Fibroblast of skin of left biceps (primary cell): ENCODE measurements at regions not wholly inside any gene's neighbourhood (a gene's known extent, or its start where the extent isn't known, plus 50 kb on each side); places are given as distances from the start of the nearest gene placed in this dataset.
A peak's percentile ranks its signal among the peaks of the same experiment; 100 is the strongest.
"Not testable (repeated sequence)": the region's sequence is repeated elsewhere in the genome, so short reads cannot be mapped to it uniquely, and the experiment has no call there.

Experiments
- DNase-seq, 2 experiments: peaks; one replicate each; pipeline ENCODE4 v3.0.0-alpha.2; 2013; ENCODE audit warnings: low read depth in 2 of 2

- DNase-seq: no peak
These were observed 112.4 kb upstream of the RBPJ start for GRCh38 chr4:26208237-26208994.

DNA sequence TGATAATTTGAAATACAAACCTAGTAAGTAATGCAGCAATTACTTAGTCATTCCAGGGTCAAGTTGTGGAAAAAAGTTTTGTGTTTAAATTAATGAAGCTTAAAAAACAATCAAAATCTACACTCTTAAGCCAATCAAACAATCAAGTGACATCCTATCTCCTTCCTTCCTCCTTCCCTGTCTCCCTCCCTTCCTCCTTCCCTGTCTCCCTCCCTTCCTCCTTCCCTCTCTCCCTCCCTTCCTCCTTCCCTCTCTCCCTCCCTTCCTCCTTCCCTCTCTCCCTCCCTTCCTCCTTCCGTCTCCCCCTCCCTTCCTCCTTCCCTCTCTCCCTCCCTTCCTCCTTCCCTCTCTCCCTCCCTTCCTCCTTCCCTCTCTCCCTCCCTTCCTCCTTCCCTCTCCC is 111.4 kb upstream of the RBPJ start:
- not testable (repeated sequence) for DNase-seq

GRCh38 chr4:26212528-26212927 is 108.3 kb upstream of the RBPJ start:
- no peak for DNase-seq

- DNase-seq: no peak
These were observed 107.5 kb upstream of the RBPJ start for GRCh38 chr4:26213317-26213716.

- no peak for DNase-seq
These were observed 105.8 kb upstream of the RBPJ start for GRCh38 chr4:26214994-26215393.

- no peak for DNase-seq
These were observed 105.1 kb upstream of the RBPJ start for GRCh38 chr4:26215725-26216124.

- DNase-seq: no peak
These were observed 103.3 kb upstream of the RBPJ start for GRCh38 chr4:26217481-26217880.

DNA sequence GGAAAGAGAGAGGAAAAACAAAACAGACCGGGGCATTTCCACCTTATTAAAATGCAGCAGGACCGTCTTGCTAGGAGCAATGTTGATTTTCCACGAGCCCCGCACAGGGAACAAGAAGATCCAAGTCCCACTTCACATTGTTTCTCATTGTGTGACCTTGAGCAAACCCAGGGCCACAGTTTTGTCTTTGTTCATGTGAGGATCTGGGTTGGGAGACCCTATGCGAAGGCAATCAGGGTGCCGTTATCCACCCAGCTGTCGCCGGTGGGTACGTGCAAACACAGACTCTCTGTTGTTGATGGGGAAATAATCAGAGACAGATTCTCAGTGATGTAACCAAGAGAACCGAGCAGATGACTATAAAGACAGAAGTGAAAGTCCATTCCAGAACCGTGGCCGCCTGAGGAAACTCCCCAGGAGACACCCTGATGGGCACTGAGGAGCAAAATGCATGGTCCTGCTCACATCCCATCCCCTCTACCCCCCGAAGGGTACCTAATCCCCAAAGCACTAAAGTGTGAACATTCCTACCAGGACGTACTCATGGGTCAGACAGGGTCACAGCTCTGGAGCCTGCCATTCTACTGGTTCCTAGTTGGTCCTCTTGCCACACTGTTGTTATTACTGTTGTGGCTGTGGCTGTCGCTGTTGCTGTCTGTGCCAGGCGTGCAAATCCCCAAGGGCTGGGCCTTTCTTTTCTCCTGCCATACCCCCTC is 102.7 kb upstream of the RBPJ start:
- DNase-seq: no peak

GRCh38 chr4:26218677-26219605 is 101.9 kb upstream of the RBPJ start:
- no peak for DNase-seq

DNA sequence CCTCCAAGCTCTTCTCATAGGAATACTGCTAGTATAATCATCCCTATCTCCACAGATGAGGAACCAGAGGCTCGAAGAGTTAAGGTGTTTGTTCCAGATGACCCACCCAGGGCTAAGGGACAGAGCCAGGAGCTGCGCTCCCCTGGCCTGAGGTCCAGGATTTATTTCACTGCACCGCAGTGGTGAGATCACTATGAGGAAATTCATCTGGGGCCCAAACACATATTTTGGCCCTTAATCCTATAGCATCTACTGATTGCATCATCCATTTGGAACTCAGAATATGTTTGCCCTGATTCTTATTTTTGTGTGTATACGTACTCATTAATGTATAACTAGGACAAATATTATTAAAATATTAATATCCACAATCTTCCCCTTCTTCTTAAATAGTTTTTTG is 100.1 kb upstream of the RBPJ start:
- DNase-seq: peak in 1 of 2 experiments; percentile 54

GRCh38 chr4:26223155-26223554 is 97.7 kb upstream of the RBPJ start:
- no peak for DNase-seq

DNA sequence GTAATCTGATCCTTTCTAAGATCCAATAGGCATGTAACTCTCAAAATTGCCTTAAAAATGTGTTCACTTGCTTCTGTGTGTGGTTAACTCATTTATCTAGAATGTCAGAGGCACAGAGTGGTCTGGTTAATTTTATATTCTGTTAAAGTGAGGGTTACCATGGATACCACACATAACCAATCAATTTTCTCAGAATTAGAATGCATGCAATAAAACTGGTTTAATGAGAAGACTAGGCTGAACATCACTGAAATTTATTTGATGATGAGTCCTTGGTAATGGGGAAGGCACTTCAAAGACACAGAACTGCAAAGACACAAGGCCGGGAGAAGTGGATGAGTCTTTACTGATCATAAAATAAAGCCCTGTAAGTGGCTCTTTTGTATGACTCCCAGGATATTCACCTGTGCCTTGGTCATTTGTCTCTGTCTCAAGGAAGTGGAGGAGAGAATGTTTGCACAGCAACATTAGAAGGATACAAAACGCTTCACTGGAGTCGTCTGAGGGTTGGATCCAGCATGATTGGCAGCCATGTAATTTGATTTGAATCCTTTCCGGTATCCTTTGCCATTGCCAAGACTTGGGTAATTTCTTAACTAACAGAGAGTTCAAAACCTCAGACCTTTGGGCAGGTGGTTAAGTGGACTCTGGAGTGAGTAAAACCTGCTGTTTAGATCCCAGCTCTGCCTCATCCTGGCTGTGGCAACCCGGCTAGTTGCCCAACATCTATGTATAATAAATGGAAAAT is 94.0 kb upstream of the RBPJ start:
- no peak for DNase-seq

- no peak for DNase-seq
These were observed 93.1 kb upstream of the RBPJ start for GRCh38 chr4:26227601-26228229.

DNA sequence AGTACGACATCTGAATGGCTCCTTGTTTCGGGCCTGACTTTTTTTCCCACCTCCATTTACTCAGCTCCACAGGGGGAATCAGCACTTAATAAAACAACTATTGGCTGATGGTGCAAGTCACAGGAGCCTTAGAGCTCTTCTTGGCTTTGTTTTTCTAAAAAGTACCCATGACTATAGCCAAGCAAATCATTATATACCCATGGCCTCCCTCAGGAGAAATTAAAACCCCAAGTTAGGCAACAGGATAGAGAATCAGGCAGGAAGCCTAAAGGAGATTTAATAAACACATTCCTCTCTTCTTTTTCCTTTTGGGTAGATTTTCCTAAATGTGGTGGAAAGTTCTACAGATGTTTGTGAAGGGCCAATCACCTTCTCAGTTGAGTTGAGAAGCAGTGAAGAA is 91.9 kb upstream of the RBPJ start:
- no peak for DNase-seq

DNA sequence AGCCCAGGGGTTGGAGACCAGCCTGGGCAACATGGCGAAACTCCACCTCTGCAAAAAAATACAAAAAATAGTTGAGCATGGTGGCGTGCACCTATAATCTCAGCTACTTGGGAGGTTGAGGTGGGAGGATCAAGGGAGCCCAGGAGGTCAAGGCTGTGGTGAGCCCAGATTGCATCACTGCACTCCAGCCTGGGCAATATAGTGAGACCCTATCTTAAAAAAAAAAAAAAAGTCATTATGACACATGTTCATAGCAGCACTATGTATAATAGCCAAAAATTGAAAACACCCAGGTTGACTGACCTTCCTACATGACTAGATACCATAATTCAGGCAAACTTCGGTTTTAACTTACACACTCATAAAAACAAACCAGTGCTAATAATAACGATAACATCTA is 90.8 kb upstream of the RBPJ start:
- no peak for DNase-seq

GRCh38 chr4:26233350-26233749 is 87.5 kb upstream of the RBPJ start:
- DNase-seq: no peak

DNA sequence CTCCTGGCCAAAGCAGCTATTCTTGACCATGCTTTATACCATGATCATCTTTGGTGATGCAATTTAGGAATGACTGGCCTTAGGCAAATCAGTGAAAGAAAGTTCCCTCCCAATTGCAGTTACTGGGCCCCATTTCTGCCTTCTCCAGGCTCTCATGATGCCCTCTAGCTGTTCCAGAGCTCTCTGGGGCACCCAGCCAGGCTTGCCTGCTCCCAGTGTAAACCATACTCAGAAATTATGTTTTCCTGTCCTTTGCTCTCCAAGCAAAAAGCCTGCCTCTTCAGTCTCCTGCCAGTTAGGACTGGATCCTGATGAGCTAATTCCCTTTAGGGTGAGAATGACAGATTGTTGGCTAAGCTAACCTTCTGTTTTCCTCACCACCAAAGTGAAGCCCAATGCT is 85.3 kb upstream of the RBPJ start:
- no peak for DNase-seq

DNA sequence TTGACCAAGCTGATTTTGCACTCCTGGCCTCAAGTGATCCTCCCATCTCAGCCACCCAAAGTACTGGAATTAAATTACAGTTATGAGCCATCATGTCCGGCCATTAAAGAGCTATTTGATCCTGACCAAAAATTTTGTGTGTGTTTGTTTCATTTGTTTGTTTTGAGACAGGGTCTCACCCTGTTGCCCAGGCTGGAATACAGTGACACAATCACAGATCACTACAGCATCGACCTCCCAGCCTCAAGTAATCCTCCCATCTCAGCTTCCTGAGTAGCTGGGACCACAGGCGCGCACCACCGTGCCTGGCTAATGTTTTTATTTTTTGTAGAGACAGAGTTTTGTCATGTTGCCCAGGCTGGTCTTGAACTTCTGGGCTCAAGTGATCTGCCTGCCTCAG is 82.9 kb upstream of the RBPJ start:
- no peak for DNase-seq

GRCh38 chr4:26238426-26238777 is 82.4 kb upstream of the RBPJ start:
- no peak for DNase-seq

DNA sequence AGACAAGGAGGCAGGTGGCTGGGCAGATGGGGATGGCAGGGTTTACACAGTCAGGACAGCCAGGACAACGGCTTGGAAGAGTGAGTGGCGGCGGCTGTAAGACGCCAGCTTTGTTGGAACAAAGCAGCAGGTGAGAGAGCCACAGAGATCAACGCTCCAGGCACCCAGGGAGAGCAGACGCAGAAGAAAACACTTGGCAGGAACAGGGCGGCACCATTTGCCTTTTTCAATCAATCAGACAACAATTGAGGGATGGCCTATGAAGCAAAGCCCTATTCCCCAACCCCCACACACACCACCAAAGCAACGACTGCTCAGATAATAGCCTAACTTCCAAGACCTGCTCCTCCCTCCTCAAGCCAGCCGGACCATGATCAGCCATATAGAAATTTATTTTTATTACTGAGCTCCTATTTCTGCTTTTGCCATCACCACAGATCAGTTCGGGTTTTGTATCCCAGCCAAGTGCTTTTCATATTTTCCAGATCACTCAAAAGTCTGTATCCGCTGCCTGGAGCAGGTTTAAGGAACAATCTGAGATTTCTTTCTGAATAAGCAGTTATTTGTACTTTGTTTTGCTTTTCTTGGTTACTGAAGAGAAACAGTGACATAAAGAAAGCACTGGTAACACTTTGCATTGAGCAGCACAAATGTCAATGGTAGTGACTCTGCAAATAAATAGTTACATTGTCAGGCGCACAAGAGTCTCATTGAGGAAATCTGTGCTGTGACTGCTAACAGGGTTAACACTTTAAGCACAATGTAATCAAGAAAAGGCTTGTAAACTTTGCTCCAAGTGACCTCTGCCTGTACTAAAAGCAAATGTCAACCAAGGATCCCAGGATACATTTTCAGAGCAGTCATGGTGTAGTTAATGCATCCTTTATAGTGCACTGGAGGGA is 81.8 kb upstream of the RBPJ start:
- peak in 1 of 2 experiments; percentile 44 for DNase-seq
